ENCODE measurements at regions not wholly inside any gene's neighbourhood (a gene's known extent, or its start where the extent isn't known, plus 50 kb on each side); places are given as distances from the start of the nearest gene placed in this dataset.

DNA sequence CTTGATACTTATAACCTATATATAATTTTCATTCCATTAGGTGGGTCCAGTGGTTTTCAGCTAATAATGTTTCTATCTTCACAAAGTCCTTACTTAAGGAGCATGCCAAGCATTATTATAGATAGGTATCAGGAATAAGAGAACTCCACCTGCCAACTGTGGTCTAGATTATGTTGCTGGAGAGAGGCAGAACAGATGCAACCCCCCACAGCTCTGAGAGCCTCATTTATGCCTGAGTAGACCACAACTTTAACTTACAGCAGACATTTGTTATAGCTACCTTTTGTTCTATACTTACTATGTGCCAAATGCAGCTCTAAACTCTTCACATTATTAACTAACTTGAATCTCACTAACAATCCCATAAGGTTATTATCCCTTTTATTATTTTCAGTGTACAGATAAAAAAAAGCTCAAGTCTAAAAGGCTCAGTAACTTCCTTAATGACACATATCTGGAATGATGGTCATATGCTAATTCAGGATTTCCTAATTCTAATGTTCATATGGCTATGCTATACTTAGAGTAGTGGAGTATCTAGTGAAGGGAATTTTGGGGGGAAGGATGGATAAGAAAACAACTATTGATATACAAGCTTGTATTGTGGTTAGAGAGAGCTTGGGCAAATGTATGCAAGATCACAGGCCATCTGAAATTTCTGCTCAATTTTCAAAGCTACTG is 119.1 kb upstream of the RND3 start:
- DNase-seq, result no peak

DNA sequence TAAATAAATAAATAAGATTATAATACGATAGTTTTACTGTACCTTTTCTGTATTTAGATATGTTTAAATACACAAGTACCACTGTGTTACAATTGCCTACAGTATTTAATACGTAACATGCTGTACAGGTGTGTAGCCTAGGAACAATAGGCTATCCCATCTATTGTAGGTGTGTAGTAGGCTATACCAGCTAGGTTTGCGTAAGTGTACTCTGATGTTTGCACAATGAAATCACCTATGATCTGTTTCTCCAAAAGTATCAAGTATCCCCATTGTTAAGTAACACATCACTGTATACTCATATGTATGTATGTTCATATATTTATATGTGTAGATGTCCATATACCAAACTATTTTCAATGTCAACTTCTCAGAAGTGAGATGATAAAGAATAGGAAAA is 118.2 kb upstream of the RND3 start:
- no peak for DNase-seq

DNA sequence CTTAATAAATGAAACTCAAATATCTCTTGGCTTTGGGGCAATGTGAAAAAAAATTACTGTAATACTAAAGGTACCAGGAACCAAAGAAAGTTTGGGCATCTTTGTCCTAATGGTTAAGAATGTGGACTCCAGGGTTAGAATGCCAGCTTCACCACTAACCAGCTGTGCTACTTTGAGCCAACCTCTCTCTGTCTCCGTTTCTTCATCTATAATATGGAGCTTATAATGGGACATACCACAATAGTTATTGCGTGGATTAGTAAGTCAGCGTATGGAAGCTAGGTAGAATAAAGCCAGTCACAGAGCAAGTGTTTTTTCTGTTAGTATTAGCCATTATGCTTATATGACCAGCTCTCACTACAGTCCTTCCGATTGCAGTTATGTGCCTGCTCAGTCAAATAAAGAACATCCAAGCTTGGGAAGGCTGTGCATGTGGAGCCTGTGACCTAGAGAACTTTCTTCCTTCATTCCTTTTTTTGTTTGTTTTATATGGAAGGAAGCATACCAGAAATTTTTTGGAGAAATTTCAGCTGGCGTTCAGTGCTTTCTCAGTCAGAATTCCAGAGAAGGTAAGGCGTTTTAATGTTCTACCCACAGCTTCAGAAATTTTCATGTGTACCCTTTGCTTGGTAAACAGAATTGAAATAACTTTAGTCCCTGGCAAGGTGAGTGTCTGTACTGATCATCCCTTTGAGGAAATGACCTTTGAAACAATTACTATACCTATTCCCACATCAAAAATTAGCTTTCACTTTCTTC is 114.0 kb upstream of the RND3 start:
- DNase-seq, result no peak

DNA sequence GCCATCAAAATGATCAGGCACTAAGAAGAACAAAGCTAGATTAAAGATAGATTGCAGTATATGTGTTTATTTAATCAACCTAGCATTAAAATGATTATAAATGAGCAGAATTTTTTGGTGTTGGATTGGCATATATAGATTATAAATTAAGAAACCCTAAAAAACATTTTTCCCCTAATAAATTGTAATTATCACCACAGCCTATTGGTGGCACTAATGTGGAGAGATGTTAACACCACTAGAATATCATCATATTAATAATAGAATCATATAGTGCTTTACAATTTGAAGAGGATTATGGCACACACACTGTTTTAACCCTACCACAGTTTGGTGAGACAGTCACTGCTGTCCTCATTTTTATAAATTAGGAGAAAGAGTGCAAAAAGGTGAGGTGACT is 112.4 kb upstream of the RND3 start:
- no peak for DNase-seq

DNA sequence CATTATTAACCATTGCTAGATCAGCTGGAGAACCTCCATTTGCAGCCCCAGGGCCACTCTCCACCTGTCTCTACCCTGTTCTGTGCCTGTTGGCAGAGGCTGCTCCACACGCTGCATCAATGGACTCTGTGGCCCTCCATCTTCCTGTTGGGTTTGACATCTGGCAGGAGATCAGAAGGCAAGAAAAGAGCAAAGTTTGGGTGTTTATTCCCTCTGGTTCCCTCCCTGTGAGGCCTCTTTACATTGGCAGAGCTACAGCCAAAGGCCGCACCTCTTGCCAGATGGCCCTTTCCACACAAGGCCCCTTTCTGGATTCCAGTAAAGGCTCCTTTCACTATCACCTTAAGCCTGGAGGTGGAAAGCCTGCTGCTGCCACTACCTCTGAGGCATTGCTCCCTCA is 110.9 kb upstream of the RND3 start:
- no peak for DNase-seq

DNA sequence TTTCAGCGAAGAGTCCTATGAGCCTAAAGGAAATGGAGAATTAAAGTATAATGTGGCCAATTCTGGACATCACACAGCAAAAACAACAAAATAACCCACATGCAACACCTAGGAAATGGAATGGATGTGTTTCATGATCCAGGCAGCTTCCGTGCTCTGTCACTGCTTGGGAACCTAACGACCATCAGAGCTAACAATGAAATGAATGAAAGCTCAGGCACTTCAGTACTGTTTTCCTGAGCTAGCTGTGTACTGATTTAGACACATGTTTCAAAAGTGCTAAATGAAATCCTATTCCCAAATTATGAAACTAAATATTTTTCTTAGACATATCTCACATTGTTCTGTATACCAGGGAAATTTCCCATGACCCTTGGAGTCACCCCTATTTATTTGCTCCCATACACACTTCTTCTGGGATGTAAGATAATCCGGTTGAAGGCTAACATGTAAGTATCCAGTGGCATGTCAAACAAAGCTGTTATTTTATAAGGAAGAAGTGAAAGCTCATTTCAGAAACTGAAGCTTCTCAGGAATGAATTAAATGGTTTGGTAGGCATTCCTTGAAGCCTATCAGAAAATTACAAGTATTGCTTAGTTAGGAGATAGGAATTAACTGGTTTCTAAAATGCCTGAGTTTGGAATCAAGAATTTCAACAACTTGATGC is 108.5 kb upstream of the RND3 start:
- DNase-seq, result no peak

DNA sequence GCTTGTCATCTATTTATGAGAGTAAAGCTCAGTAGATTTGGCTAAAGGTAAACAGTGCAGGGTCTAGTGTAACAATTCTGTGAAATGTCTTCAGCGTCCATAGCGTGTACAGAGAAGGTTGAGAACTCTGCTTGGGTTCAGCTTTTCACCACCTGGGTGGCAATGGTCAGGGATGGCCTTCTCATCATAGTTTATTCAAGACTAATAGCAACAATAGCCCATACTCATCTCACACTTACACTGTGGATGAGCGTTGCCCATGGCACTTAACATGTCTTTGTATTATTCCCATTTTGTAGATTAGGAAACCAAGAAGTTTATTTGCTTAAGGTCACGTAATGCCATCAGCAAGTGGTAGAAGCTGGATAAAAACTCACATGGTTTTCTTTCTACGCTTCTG is 106.8 kb upstream of the RND3 start:
- DNase-seq, result no peak

DNA sequence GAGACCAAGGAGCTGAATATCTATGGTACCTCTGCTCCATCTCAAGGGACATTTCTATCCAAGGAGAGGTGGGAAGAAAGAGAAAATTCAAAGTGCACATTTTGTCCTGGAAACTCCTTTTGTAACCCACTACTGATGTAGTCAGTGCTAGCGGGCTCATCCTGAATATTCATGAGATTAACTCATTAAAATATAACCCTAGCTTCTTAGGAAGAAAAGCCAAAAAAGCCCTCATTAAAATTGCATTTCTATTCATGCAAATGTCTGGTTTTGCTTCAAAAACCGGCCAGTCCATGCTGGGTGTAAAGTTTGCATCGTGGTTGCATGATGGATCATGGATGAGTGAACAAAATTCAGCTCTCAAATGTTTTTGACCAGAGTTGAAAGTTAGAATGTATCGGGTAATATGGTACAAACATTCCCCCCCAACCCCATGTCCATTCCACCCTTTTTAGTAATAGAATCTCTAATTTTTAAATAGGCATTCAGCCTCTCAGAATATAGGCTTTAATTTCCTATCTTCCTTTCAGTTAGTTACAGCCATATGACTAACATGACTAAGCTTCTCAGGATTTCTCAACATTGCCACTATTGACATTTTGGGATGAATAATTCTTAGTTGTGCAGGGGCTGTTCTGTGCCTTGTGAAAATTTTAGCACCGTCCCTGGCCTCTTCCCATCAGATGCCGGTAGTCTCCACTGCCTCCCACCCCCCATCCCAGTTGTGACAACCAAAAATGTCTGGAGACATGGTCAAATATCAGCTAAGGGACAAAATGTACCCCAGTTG is 104.2 kb upstream of the RND3 start:
- DNase-seq, result no peak

DNA sequence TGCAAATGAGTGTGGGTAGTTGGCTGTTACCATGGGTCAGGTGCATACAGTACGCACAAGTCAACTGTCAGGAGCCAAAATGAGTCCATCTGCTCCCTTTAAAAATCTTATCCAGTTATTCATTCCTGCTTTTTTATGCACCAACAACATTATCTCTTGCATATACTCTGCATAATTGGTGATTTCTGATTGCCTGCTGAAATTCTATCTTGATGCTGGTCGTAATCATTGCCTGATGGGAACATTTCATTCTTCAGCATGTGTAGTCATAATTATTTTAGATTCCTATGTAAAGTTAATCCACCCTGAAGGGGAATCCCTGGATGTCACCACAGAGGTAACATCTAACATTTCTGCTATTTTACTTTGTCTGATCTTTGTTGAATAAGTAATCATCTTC is 102.2 kb upstream of the RND3 start:
- no peak for DNase-seq

DNA sequence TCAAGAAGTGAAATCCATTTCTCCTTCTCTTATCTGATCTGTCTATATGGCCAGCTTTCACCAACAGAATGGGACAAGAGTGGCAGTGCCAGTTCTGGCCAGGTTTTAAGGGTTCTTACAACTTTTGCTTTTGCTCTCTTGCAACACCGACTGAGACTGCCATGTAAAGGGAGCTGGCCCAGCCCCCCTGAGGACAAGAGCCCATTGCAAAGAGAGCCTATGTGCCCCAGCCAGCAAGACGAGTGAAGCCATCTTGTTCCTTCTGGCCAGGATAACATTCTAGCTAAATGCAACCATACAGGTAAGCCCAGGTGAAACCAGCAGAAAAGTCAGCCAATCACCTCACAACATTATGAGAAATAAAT is 101.0 kb upstream of the RND3 start:
- DNase-seq, result no peak

DNA sequence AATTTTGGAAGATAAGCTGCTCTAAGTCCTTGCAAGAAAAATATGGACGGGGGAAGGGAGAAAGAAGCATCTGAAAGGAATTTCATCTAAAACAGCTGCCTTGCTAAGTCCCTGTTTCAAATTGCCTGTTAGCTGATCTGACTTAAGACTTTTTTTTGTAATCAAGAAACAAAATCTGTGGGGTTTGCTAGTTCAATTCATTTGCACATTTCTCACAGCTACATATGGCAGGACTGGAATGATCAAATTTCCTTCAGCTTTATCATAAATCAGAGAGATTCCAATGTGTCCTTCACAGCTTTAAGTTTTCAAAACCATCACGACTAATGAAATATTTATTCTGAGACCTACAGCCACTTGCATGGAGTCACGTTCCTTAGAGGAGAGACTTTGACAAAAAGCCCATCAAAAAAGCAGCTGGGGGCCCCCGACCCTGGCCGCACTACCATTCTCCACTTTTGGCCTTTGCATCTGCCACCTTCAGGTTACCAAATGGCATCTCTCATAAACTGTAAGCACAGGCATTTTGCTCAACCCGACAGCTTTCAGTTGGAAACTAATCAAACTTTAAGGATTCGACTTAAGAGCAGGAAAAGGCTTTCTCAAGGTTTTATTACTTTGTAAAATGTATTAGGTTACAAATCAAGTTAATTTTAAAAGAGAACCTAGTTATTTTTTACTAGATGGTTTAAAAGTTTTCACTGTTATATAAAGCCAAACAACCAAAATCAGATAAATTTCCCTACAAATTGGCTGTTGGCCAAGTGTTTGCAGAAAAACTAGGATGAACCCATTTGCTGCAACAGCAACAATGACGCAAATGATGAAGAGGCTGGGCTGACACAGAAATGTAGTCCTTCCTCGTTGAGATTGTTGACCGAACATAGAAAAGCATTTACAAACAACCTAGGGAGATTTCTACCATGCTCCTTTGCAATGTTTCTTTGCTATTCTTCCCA is 100.4 kb upstream of the RND3 start:
- no peak for DNase-seq

DNA sequence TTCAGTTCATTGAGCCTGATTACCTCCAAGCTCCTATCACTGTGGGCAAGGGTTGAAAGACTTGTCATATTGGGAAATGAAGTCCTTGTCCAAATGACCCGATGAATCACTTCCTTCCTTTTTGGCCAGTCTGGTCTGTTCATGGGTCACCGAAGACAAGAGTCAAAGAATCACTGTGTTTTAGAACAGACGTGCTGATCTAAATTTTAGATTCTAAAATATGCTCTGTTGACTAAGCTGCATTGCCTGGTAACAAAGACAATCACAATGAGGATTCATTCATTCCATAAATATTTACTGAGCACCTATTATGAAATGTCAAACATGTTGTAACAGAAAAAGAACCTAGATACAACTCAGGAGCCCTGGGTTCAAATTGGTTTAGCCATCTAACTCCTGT is 99.4 kb upstream of the RND3 start:
- DNase-seq, result no peak

DNA sequence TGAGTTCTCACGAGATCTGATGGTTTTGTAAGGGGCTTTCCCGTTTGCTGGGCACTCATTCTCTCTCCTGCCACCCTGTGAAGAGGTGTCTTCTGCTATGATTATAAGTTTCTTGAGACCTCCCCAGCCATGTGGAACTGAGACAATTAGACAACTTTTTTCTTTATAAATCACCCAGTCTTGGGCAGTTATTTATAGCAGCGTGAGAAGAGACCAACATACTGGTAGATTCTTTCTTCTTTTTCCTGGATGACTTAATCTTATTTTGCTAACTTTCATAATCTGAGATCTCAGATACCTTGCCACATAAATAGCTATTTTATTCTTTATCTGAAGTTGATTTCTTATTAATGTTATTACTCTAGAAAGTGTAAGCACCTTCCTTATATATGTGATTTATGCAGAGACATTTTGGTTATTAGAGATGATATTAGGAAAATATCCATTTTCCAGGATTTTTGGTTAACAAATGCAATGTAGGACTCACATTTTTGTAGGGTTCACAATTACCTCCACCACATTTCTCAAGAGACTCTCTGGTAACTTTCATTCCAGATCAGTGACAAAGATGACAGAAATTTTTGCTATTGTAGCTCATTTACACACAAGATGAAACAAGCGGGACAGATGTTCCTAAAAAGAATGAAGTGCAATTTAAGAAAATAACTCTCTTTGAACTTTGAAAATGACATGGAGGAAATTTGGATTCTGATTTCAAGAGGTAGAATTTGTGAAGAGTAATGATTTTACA is 97.9 kb upstream of the RND3 start:
- DNase-seq, result no peak

DNA sequence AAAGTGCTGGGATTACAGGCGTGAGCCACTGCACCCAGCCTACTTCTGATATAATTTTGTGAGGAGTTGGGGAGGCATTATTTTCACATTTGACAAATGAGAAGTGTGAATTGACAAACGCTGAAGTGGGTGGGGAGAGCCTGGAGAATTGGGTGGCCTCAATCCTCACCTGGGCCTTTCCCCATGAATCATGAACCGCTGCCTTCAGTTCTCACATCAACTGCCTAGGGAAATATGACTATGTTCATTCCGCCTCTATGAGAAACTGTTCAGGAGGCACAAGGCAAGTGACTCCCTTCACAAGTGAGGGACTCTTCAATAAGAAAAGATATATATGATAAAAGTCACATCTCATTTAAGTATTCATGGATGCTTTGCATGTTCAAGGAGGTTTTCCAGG is 96.6 kb upstream of the RND3 start:
- DNase-seq, result no peak

DNA sequence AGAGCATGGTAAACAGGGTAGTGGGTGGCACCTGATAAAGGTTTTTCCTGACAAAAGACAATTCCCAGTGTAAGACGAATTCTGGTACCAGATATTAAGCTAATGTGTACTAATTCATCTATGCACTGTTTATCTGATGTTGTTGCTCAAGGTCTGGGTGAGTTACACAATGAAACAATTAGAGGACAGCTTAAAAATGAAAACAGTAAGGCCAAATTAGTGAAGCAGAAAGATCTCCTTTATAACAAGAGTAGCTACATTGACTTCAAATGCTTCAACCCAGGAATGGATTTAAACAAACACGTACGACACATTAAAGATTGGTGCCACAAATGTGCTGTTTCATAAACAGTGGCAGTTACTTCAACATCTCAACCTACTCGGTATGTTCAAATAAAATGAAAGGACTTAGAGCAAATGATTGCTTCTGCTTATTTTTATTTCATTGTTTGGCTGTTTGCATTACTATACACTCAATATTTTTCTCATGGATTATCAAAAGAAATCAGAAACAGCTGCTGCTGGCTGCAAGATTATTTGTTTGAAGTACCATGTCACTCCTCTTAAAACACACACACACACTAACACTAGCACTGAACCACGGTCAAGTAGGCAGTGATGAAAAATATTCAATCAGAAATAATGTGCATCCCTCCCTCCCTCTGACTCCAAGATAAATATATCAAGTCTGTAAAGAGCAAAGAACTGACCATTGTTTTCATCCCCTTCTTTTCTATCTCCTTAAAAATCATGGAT is 94.4 kb upstream of the RND3 start:
- no peak for DNase-seq

DNA sequence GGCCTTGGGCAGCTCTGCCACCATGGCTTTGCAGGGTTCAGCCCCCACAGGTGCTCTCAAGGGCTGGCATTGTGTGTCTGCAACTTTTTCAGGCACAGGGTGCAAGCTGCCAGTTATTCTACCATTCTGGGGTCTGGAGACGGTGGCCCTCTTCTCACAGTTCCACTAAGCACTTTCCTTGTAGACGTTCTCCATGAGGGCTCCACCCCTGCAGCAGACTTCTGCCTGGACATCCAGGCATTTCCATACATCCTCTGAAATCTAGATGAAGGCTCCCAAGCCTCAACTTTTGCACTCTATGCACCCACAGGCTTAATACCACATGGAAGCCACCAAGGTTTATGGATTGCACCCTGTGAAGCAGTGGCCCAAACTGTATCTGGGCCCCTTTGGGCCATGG is 91.0 kb upstream of the RND3 start:
- no peak for DNase-seq

DNA sequence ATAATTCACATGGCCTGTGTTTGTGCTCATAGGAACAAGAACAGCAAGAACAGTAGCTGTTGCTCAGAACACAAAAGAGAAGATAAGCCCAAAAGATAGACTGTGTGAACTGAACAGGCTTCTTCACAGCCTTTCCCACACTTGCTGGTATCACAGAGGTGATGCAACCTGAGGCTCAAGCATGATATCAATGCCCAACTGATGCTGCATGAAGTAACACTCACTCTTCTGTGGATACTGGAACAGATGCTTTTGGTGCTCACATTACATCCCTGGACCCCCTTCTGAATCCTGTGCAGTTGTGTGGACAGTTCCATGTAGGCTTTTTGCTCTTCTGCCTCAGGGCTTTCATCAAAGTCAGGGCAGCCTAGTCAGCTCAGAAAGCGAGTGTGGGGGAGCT is 88.4 kb upstream of the RND3 start:
- no peak for DNase-seq

DNA sequence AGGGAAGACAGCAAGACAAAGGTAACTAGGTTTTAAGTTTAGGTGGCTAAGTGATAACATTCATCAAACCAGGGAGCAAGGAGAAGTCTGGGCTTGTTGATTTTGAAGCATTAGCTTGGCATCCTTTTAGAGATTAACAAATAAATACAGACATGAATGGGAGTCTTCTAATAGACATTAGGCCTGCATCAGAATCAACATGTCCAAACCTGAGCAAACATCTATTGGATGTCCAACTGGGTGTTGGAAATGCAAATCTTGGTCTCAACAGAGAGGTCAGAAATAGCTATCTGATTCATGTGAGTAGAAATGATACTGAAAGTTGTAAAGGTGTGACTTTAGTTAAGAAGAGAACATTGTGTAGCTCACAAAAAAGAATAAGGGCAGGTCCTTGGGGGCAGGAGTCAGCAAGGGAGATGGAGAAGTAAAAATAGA is 85.5 kb upstream of the RND3 start:
- no peak for DNase-seq

DNA sequence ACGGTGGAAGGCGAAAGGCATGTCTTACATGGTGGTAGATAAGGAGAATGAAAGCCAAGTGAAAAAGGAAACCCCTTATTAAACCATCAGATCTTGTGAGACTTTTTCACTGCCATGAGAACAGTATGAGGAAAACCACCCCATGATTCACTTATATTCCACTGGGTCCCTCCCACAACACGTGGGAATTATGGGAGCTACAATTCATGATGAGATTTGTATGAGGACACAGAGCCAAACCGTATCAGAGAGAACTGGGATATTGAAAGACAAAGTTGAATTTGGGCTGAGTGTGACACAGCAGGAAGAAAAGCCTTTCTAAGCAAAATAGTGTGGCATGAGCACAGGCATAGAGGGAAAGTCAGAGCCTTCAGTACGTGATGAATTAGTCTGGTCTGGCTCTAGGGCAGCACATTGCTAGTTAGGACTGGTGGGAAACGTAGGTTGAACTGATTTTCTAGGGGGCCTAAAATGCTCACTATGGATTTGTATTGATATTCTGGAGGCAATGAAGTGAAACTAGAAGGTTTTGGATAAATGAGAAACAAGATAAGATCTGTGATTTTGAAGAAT is 84.8 kb upstream of the RND3 start:
- DNase-seq, result no peak

DNA sequence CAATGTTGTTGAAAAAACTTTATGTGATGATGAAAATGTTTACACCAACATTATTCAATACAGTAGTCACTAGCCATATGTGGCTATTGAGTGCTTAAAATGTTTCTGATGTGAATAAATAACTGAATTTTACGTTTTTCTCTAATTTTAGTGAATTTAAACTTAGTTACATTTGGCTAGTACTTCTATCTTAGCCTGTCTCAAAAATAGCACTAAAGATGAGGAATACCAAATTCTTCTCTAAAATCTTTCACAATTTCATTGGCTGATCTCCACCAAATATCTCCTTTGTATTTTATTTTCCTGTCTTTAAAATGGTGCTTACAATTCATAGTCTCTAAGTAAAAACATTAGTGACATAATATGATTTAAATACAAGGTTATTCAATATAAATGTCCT is 83.7 kb upstream of the RND3 start:
- DNase-seq, result no peak

Data from DMS153 (cell line).